Panc1 (cell line): ENCODE measurements at regions not wholly inside any gene's neighbourhood (a gene's known extent, or its start where the extent isn't known, plus 50 kb on each side); places are given as distances from the start of the nearest gene placed in this dataset.

Experiments used
- CTCF ChIP-seq: fragments of 450-650 bp; IDR thresholded peaks from 2 replicates; pipeline ENCODE4 v1.5.1; 2017; ENCODE audit warnings: mild to moderate bottlenecking
- POLR2AphosphoS5 ChIP-seq: IDR thresholded peaks from 2 replicates; pipeline ENCODE4 v1.6.1; 2012; ENCODE audit warnings: mild to moderate bottlenecking, low read depth, low read length, moderate library complexity
- REST ChIP-seq, 2 experiments: IDR thresholded peaks; 2 replicates each; pipeline ENCODE4 v1.6.1; 2011 to 2012; ENCODE audit warnings: low read depth in 2 of 2, control low read depth in 1 of 2, low read length in 1 of 2, mild to moderate bottlenecking in 1 of 2, moderate library complexity in 1 of 2; ENCODE audit not compliant: insufficient read depth in 1 of 2
- SIN3A ChIP-seq: IDR thresholded peaks from 2 replicates; pipeline ENCODE4 v1.6.1; 2012; ENCODE audit warnings: low read depth, mild to moderate bottlenecking, low read length, moderate library complexity, borderline replicate concordance; ENCODE audit not compliant: insufficient read depth
- TCF7L2 ChIP-seq: IDR thresholded peaks from 2 replicates; pipeline ENCODE4 v1.6.1; 2011; ENCODE audit warnings: mild to moderate bottlenecking, low read depth, low read length, inconsistent platforms

- TF ChIP-seq CTCF: no peak
- TF ChIP-seq REST (IDR thresholded peaks at IDR 0.05; ENCODE audit: insufficient read depth in 1 of 2, low read depth in 2 of 2, low read length in 1 of 2): no peak
- TF ChIP-seq TCF7L2: no peak
- no peak for TF ChIP-seq POLR2AphosphoS5
- TF ChIP-seq SIN3A: no peak
Observed at GRCh38 chr21:17389311-17389710, 123.5 kb upstream of the CXADR start.
